NCI-H2227 treated with DMSO at 0.1 percent for 48 hours (cell line): ENCODE measurements at regions not wholly inside any gene's neighbourhood (a gene's known extent, or its start where the extent isn't known, plus 50 kb on each side); places are given as distances from the start of the nearest gene placed in this dataset.
"Not testable (repeated sequence)": the region's sequence is repeated elsewhere in the genome, so short reads cannot be mapped to it uniquely, and the experiment has no call there.

ENCODE experiments used
- DNase-seq: peaks from one replicate; lab custom pipeline; 2025; lab: John Stamatoyannopoulos, UW

- no peak for DNase-seq
These were observed 116.7 kb upstream of the NPAS2 start for GRCh38 chr2:100703213-100703612.

DNA sequence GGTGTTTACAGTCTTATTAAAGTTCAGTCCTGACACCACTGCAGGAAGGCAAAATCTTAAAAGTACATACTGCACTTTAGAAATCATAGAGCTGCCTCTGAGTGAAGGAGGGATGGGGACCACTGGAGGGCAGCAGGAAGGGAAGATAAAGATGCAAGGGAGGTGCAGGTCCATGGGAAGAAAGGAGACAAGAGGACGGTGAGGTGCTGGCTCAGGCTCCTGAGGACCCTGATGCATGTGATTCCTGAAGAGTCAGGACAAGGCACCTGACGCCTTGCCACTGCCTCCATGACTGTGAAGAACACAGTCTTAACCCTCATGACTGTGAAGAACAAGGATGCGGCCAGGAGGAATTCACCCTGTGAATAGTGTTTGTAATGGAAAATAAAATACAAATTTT lies 116.2 kb upstream of the NPAS2 start:
- no peak for DNase-seq

DNA sequence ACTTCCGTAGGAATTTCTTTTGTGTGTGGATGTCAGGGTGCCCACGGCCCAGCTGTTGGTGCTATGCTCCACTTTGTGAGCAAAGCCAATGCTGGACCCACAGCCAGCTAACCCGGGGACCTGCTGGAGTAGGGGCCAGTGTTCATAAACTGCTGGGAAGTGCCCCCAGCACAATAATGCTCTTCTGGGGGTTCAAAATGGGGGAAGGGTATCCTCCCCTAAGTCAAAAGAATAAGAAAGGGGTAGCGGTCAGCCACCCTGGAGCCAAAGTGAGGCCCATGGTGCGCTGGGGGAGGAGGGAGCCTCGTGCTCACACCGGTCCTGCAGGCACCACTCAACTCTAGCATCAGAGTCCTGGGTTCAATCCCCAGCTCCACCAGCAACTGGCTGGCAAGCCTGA lies 115.8 kb upstream of the NPAS2 start:
- DNase-seq: no peak

DNA sequence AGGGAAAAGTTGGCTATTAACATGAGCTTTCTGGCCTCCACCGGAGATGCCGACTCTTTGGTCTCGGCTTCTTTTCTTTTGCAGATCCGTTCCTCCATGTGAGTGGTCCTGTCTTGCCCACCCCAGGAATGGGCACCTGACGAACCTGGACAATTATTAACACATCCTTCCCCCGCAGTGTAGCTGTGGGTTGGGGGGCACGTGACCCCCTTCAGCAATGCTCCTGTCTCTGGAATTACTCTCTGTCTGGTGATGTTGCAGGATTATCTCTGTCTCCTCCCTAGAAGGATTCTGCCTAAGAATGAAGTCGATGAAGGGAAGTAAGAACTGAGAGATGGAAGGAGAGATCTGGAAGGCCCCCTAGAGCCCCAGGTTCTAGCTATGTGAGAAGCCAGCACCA lies 115.2 kb upstream of the NPAS2 start:
- no peak for DNase-seq

- DNase-seq: no peak
These were observed 112.7 kb upstream of the NPAS2 start for GRCh38 chr2:100707016-100707947.

DNA sequence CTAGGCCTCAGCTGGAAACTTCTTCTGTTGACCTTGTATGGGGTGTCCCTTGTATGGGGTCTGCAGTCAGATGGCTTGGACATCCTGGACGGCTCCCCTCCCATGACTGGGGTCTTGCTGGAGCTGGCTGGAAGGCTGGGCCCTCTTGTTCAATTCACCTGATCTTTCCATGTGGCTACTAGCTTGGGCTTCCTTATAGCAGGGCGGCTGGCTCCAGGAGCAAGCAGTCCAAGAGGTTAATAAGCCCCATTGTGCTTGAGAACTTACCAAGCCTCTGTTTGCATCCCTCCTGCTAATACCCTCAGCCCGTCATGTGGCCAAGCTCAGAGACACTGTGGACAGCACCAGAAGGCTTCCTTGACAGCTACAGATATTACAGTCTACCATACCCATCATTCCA lies 111.6 kb upstream of the NPAS2 start:
- no peak for DNase-seq

GRCh38 chr2:100713106-100713505 lies 106.8 kb upstream of the NPAS2 start:
- DNase-seq: no peak

- DNase-seq: not testable (repeated sequence)
These were observed 105.4 kb upstream of the NPAS2 start for GRCh38 chr2:100714396-100715010.

DNA sequence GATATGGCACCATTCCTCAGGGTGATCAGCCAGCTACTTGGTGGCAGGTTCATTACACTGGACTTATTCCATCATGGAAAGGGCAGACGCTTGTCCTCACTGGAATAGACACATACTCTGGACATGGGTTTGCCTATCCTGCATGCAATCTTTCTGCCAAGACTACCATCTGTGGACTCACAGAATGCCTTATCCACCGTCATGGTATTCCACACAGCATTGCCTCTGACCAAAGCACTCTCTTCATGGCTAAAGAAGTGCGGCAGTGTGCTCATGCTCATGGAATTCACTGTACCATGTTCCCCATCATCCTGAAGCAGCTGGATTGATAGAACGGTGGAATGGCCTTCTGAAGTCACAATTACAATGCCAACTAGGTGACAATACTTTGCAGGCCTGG lies 104.1 kb upstream of the NPAS2 start:
- not testable (repeated sequence) for DNase-seq

DNA sequence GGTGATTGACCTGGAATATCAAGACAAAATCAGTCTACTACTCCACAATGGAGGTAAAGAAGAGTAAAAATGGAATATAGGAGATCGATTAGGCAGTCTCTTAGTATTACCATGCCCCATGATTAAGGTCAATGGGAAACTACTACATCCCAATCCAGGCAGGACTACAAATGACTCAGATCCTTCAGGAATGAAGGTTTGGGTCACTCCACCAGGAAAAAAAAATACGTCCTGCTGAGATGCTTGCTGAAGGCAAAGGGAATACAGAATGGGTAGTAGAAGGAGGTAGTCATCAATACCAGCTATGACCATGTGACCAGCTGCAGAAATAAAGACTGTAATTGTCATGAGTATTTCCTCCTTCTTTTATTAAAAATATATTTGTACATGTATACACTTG lies 103.4 kb upstream of the NPAS2 start:
- DNase-seq: no peak

DNA sequence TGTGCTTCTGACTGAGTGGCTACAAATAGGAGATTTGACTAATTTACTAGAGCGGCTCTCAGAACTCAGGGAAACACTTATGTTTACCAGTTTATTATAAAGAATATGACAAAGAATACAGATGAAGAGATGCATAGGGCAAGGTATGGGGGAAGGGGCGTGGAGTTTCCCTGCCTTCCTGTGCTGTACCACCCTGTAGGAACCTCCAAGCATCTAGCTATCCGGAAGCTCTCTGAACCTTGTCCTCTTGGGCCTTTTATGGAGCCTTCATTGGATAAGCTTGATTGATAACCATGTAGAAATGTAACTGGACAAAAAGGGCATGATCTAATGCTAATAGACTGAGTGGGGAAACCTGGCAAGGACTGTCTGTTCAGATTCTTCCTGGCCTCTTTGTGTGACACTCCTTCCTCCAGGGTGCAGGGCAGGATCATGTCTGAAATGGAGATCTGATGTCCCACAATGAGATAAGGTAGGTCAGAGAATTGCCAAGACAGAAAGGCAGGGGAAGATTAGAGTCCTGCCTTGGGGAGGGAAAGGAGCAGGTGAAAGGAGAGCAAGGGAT lies 101.8 kb upstream of the NPAS2 start:
- DNase-seq: no peak

DNA sequence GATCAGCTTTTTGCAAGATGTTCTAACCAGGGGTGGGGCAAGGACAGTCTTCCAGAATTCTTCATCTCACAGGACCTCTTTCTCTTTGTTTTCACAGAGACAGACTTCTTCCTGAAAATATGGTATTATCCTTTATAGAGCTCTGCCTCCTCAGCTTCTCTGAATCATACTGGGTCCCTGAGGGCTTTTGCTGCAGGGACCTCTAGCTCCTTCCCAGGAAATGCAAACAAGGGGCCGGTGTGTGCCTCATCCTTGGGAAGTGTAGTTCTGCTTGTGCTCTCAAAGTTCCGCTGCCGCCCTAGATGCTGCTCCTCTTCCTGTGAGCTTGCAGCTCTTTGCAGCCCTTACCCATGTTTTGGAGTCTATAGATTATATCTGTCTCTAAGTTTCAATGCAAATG lies 99.5 kb upstream of the NPAS2 start:
- no peak for DNase-seq

- no peak for DNase-seq
These were observed 98.2 kb upstream of the NPAS2 start for GRCh38 chr2:100721693-100722092.

DNA sequence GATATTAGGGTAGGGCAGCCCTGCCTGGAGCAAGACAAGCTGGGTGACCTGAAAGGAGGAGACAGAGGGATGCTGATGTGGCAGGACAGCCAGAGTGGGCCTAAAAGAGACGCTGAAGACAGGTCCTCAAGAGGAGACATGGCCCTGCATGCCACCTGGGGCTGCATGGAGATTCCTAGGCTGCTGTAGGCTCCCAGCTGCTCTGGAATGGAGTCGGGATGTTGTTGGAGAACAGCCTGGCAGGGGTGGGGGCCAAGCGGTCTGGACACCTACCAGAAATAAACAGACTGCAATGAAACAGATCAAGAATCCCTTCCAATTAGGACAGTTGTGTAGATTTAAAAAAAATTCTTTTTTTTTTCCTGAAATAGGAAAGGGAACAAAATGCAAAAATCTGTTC lies 97.8 kb upstream of the NPAS2 start:
- DNase-seq: no peak

DNA sequence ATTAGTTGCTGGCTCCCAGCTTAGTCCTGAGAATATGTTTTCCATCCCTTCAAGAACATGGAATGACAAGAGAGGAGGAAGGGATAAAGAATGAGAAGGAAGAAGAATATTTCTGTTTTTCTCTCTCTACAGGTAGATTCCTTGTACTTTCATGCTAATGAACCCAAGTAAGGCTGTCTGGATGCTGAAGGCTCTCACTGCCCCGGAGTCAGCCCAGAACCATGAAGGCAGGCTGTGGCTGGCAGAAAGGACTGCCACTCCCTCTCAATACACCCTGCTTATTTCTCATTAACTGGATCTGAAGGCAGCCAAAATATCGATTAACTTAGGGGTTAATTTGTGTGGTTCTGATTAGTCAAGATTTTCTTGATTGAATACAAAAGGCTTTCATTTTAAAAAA lies 93.1 kb upstream of the NPAS2 start:
- no peak for DNase-seq

GRCh38 chr2:100730290-100730868 lies 89.6 kb upstream of the NPAS2 start:
- DNase-seq: no peak

- no peak for DNase-seq
These were observed 88.4 kb upstream of the NPAS2 start for GRCh38 chr2:100731535-100731981.

DNA sequence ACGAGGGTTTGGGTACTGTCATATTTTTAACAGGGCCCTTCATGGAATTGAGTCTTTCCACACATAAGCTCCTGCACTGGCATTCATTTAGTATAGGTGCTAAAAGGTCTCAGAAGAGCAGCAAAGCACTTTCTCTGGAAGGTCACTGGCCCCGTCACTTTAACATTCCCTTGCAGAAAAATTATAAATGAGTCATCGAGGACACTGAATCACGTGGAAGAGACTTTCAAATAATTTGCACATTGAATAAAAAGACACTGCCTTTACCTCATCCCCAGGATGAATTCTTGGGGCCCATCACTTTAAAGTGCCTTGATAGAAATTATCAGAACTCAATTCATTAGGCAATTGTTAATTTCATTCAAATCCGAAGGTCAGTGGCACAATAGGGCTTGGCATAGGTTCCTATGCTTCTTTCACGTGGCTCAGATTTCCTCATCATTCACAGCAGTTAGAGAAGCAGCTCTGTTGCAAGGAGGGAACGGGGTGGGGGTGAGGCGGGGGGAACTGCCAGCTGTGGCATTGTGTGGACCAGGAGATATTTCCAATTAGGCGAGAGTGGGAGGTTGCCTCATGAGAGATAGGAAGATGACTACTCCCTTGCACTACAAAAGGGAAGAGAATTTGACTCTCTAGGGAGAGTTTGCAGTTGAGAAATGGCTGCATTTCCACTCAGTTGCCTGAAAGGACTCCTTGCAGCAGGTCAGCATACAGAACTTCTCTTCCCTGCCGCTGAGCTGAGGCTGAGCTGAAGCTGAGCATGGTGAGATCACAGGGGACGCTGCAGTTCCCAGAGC lies 86.3 kb upstream of the NPAS2 start:
- DNase-seq: no peak

GRCh38 chr2:100736121-100736915 lies 83.6 kb upstream of the NPAS2 start:
- DNase-seq: no peak

- no peak for DNase-seq
These were observed 80.1 kb upstream of the NPAS2 start for GRCh38 chr2:100739735-100740432.

GRCh38 chr2:100741880-100742276 lies 78.1 kb upstream of the NPAS2 start:
- DNase-seq: no peak
